ENCODE measurements at regions not wholly inside any gene's neighbourhood (a gene's known extent, or its start where the extent isn't known, plus 50 kb on each side); places are given as distances from the start of the nearest gene placed in this dataset.
"Not testable (repeated sequence)": the region's sequence is repeated elsewhere in the genome, so short reads cannot be mapped to it uniquely, and the experiment has no call there.

GRCh38 chrX:82742351-82742750 lies 765.7 kb upstream of the POU3F4 start:
- H3K4me3 ChIP-seq (ENCODE audit: low read depth, low read length), result no peak overlapping the region
- H3K27me3 ChIP-seq (ENCODE audit: control insufficient read depth, insufficient read depth, low read length), result no peaks in the 10 kb centered on the region
- DNase-seq (ENCODE audit: low read depth), result no peak
- no peak for TF ChIP-seq CTCF (IDR thresholded peaks at IDR 0.05; ENCODE audit: insufficient read depth, low read depth, low read length)
- ChIA-PET POLR2A (no interaction called here), CTCF (interaction anchor here (0.6 kb wide), 1 partner anchor 1185 kb away, joined by 3 read pairs; no protein-coding TSS in a partner anchor)
- no peaks in the 10 kb centered on the region for H3K36me3 ChIP-seq (ENCODE audit: control insufficient read depth, insufficient read depth, low read length)

GRCh38 chrX:82745725-82746124 lies 762.4 kb upstream of the POU3F4 start:
- CTCF ChIA-PET; DNase-seq (ENCODE audit: low read depth); POLR2A ChIA-PET: not testable (repeated sequence)

GRCh38 chrX:82748906-82749505 lies 759.1 kb upstream of the POU3F4 start:
- CTCF ChIA-PET, result no interaction called here
- H3K4me3 ChIP-seq (ENCODE audit: low read depth, low read length), result no peak overlapping the region
- no peaks in the 10 kb centered on the region for H3K36me3 ChIP-seq (ENCODE audit: control insufficient read depth, insufficient read depth, low read length)
- TF ChIP-seq CTCF (IDR thresholded peaks at IDR 0.05; ENCODE audit: insufficient read depth, low read depth, low read length), result no peak
- POLR2A ChIA-PET, result no interaction called here
- no peak for DNase-seq (ENCODE audit: low read depth)
- no peaks in the 10 kb centered on the region for H3K27me3 ChIP-seq (ENCODE audit: control insufficient read depth, insufficient read depth, low read length)

More at GRCh38 chrX:82745725-82746124, 762.4 kb upstream of the POU3F4 start:
- not testable (repeated sequence) for H3K36me3 ChIP-seq (ENCODE audit: control insufficient read depth, insufficient read depth, low read length); H3K4me3 ChIP-seq (ENCODE audit: low read depth, low read length); H3K27me3 ChIP-seq (ENCODE audit: control insufficient read depth, insufficient read depth, low read length)

- Histone ChIP-seq H3K36me3 (ENCODE audit: control insufficient read depth, insufficient read depth, low read length) (no peaks in the 10 kb centered on the region), H3K27me3 (ENCODE audit: control insufficient read depth, insufficient read depth, low read length) (no peaks in the 10 kb centered on the region), H3K4me3 (ENCODE audit: low read depth, low read length) (no peak overlapping the region)
- POLR2A ChIA-PET, result no interaction called here
- TF ChIP-seq CTCF (IDR thresholded peaks at IDR 0.05; ENCODE audit: insufficient read depth, low read depth, low read length), result no peak
- CTCF ChIA-PET, result no interaction called here
- DNase-seq (ENCODE audit: low read depth), result no peak
Observed at GRCh38 chrX:82756272-82756671, 751.8 kb upstream of the POU3F4 start.

GRCh38 chrX:82757614-82758013 lies 750.5 kb upstream of the POU3F4 start:
- no peak for TF ChIP-seq CTCF (IDR thresholded peaks at IDR 0.05; ENCODE audit: insufficient read depth, low read depth, low read length)
- Histone ChIP-seq H3K4me3 (ENCODE audit: low read depth, low read length) (no peak overlapping the region), H3K36me3 (ENCODE audit: control insufficient read depth, insufficient read depth, low read length) (no peaks in the 10 kb centered on the region), H3K27me3 (ENCODE audit: control insufficient read depth, insufficient read depth, low read length) (no peaks in the 10 kb centered on the region)
- POLR2A ChIA-PET, result no interaction called here
- no peak for DNase-seq (ENCODE audit: low read depth)
- CTCF ChIA-PET, result no interaction called here

- CTCF ChIA-PET, result no interaction called here
Observed at GRCh38 chrX:82764521-82764920, 743.6 kb upstream of the POU3F4 start.

More at GRCh38 chrX:82764521-82764920, 743.6 kb upstream of the POU3F4 start:
- no peak overlapping the region for H3K4me3 ChIP-seq (ENCODE audit: low read depth, low read length)
- H3K36me3 ChIP-seq (ENCODE audit: control insufficient read depth, insufficient read depth, low read length), result no peaks in the 10 kb centered on the region
- no peak for DNase-seq (ENCODE audit: low read depth)
- no peaks in the 10 kb centered on the region for H3K27me3 ChIP-seq (ENCODE audit: control insufficient read depth, insufficient read depth, low read length)
- POLR2A ChIA-PET, result no interaction called here
- TF ChIP-seq CTCF (IDR thresholded peaks at IDR 0.05; ENCODE audit: insufficient read depth, low read depth, low read length), result no peak

All from BJ (cell line).